SU-DHL-6 (cell line): ENCODE measurements at regions not wholly inside any gene's neighbourhood (a gene's known extent, or its start where the extent isn't known, plus 50 kb on each side); places are given as distances from the start of the nearest gene placed in this dataset.

Experiments used
- H2AFZ ChIP-seq: fragments of 200-600 bp; sonication (generic); 2 replicates; pipeline ENCODE4 v1.6.1; 2014; ENCODE audit warnings: low read depth, mild to moderate bottlenecking, moderate library complexity, mixed read lengths, antibody characterized with exemption, low read length; ENCODE audit not compliant: severe bottlenecking
- H3F3A ChIP-seq: fragments of 200-600 bp; shearing (Covaris generic); 2 replicates; pipeline ENCODE4 v1.6.0; 2016; ENCODE audit warnings: antibody characterized with exemption, mild to moderate bottlenecking; ENCODE audit not compliant: insufficient read depth
- H3K27ac ChIP-seq: fragments of 200-600 bp; sonication (generic); 2 replicates; pipeline ENCODE4 v1.5.1; 2016; ENCODE audit warnings: low read depth, mild to moderate bottlenecking, low read length, moderate library complexity, mixed read lengths
- H3K27me3 ChIP-seq: fragments of 200-600 bp; sonication (generic), shearing (Covaris generic); 2 replicates; pipeline ENCODE4 v1.6.0; 2014; ENCODE audit warnings: mild to moderate bottlenecking, low read length
- H3K36me3 ChIP-seq: fragments of 200-600 bp; sonication (generic); 2 replicates; pipeline ENCODE4 v1.6.1; 2014; ENCODE audit warnings: mild to moderate bottlenecking, low read length, mixed read lengths
- H3K4me2 ChIP-seq: fragments of 300-600, 200-600 bp; shearing (Covaris generic), sonication (generic); 2 replicates; pipeline ENCODE4 v1.6.0; 2014; ENCODE audit warnings: low read length, low read depth, mild to moderate bottlenecking; ENCODE audit not compliant: poor library complexity, severe bottlenecking
- H3K4me3 ChIP-seq: fragments of 200-600 bp; sonication (generic); 2 replicates; pipeline ENCODE4 v1.5.1; 2014; ENCODE audit warnings: antibody characterized with exemption, low read length, mild to moderate bottlenecking, mixed read lengths; ENCODE audit not compliant: insufficient read depth, poor library complexity, severe bottlenecking
- H3K79me2 ChIP-seq: fragments of 200-600 bp; sonication (generic); 2 replicates; pipeline ENCODE4 v1.6.1; 2014; ENCODE audit warnings: mild to moderate bottlenecking, low read length, moderate library complexity; ENCODE audit not compliant: insufficient read depth
- H3K9ac ChIP-seq: fragments of 200-600 bp; sonication (generic); 2 replicates; pipeline ENCODE4 v1.7.0; 2014; ENCODE audit warnings: mild to moderate bottlenecking, low read length
- H3K9me2 ChIP-seq: fragments of 200-600 bp; sonication (generic); replicated peaks from 2 replicates; pipeline ENCODE4 v1.6.1; 2014; ENCODE audit warnings: low read length; ENCODE audit not compliant: insufficient read depth
- H3K9me3 ChIP-seq: fragments of 200-600 bp; sonication (generic); 2 replicates; pipeline ENCODE4 v1.6.1; 2014; ENCODE audit warnings: low read length, mixed read lengths; ENCODE audit not compliant: insufficient read depth
- H4K20me1 ChIP-seq: fragments of 200-600 bp; sonication (generic); 2 replicates; pipeline ENCODE4 v1.6.1; 2014; ENCODE audit warnings: low read depth, mild to moderate bottlenecking, antibody characterized with exemption, low read length, moderate library complexity, mixed read lengths
- EZH2phosphoT487 ChIP-seq: fragments of 200-600 bp; sonication (generic), shearing (Covaris generic); conservative IDR thresholded peaks from 2 replicates; pipeline ENCODE4 v1.6.1; 2018; ENCODE audit warnings: mild to moderate bottlenecking, antibody characterized with exemption, low read length, moderate library complexity, mixed read lengths
- TF ChIP-seq, protein P1 (sequence below): fragments of 200-600 bp; sonication (generic); IDR thresholded peaks from one replicate; pipeline ENCODE4 v1.5.1; 2017; ENCODE audit warnings: antibody characterized with exemption, mild to moderate bottlenecking, low read length, moderate library complexity; ENCODE audit not compliant: insufficient read depth, poor library complexity, severe bottlenecking

DNA sequence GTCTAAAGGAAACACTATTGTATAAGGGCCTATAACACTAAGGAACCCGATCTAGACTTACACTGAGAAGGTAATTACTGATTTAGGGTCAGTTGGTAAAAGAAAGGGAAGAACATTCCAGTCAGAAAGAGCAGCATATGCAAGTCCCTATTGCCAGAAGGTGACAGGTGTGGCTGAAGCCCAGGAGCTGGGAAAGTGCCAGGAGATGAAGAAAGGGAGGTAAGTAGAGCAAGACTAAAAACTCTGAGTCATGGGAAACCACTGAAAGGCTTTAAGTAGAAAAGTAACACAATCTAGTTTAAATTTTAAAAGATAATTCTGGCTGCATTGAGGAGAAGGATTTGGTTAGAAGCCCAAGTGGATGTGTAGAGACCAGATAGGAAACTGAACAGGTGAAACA lies 77.7 kb upstream of the INTU start:
- TF ChIP-seq, protein P1, sequence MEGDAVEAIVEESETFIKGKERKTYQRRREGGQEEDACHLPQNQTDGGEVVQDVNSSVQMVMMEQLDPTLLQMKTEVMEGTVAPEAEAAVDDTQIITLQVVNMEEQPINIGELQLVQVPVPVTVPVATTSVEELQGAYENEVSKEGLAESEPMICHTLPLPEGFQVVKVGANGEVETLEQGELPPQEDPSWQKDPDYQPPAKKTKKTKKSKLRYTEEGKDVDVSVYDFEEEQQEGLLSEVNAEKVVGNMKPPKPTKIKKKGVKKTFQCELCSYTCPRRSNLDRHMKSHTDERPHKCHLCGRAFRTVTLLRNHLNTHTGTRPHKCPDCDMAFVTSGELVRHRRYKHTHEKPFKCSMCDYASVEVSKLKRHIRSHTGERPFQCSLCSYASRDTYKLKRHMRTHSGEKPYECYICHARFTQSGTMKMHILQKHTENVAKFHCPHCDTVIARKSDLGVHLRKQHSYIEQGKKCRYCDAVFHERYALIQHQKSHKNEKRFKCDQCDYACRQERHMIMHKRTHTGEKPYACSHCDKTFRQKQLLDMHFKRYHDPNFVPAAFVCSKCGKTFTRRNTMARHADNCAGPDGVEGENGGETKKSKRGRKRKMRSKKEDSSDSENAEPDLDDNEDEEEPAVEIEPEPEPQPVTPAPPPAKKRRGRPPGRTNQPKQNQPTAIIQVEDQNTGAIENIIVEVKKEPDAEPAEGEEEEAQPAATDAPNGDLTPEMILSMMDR = no peak
- TF ChIP-seq EZH2phosphoT487 = no peak
- H2AFZ ChIP-seq = no peak overlapping the region
- H3F3A ChIP-seq = no peaks in the 10 kb centered on the region
- H3K4me2 ChIP-seq = no peak overlapping the region
- no peaks in the 10 kb centered on the region for H3K9me2 ChIP-seq
- H3K9ac ChIP-seq = no peak overlapping the region
- H3K79me2 ChIP-seq = no peaks in the 10 kb centered on the region
- no peak overlapping the region for H3K4me3 ChIP-seq
- no peaks in the 10 kb centered on the region for H3K9me3 ChIP-seq
- no peaks in the 10 kb centered on the region for H3K27me3 ChIP-seq
- H3K27ac ChIP-seq = no peak overlapping the region
- no peaks in the 10 kb centered on the region for H3K36me3 ChIP-seq
- no peaks in the 10 kb centered on the region for H4K20me1 ChIP-seq

DNA sequence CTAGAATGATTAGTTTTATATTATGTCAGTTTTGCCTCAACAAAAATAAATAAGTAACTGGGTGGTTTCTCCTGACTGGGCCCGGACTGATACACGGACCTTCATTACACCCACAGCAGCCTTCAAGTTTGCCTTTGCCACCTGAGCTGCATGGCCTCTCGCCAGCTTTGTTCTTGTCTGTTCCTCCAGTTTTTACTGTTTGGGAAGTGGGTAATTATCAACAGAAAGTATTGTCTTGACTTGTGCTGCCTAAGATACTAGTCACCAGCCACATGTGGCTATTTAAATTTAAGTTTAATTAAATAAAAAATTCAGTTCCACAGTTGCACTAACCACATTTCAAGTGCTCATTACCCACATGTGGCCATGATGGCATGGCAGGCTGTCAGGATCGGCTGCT lies 74.7 kb upstream of the INTU start:
- H3K4me3 ChIP-seq = no peak overlapping the region
- H4K20me1 ChIP-seq = no peaks in the 10 kb centered on the region
- TF ChIP-seq, protein P1 = no peak
- TF ChIP-seq EZH2phosphoT487 = no peak
- H3K4me2 ChIP-seq = no peak overlapping the region
- H3K27me3 ChIP-seq = no peaks in the 10 kb centered on the region
- H3K9me2 ChIP-seq = no peaks in the 10 kb centered on the region
- no peaks in the 10 kb centered on the region for H3K36me3 ChIP-seq
- no peak overlapping the region for H2AFZ ChIP-seq
- no peaks in the 10 kb centered on the region for H3K9me3 ChIP-seq
- no peak overlapping the region for H3K27ac ChIP-seq
- H3F3A ChIP-seq = no peaks in the 10 kb centered on the region
- H3K9ac ChIP-seq = no peak overlapping the region
- no peaks in the 10 kb centered on the region for H3K79me2 ChIP-seq

- Histone ChIP-seq H3K4me3 (no peak overlapping the region), H3K79me2 (no peaks in the 10 kb centered on the region), H3K9ac (no peak overlapping the region), H2AFZ (no peak overlapping the region), H3K27ac (no peak overlapping the region), H3K36me3 (no peaks in the 10 kb centered on the region), H3F3A (no peaks in the 10 kb centered on the region), H4K20me1 (no peaks in the 10 kb centered on the region), H3K9me3 (no peaks in the 10 kb centered on the region), H3K4me2 (no peak overlapping the region), H3K27me3 (no peaks in the 10 kb centered on the region), H3K9me2 (no peaks in the 10 kb centered on the region)
- TF ChIP-seq, protein P1 = no peak
- no peak for TF ChIP-seq EZH2phosphoT487
Observed at GRCh38 chr4:127558489-127559407, 74.0 kb upstream of the INTU start.
